Colon (tissue), 2 donors: ENCODE measurements at regions not wholly inside any gene's neighbourhood (a gene's known extent, or its start where the extent isn't known, plus 50 kb on each side); places are given as distances from the start of the nearest gene placed in this dataset.

ENCODE experiments used
- FAIRE-seq: peaks from 2 replicates; lab custom pipeline; 2012; peaks lifted over from hg19 to GRCh38; lab: Jason Lieb, UNC
- donor health status: control.
- donor health status: control.

- FAIRE-seq, result no peak
These were observed 941.5 kb upstream of the EEF2KMT start for GRCh38 chr16:6038941-6039645.

GRCh38 chr16:6035161-6035560 is 937.6 kb upstream of the EEF2KMT start:
- FAIRE-seq, result no peak

GRCh38 chr16:6034511-6034910 is 936.9 kb upstream of the EEF2KMT start:
- no peak for FAIRE-seq

- no peak for FAIRE-seq
These were observed 934.8 kb upstream of the EEF2KMT start for GRCh38 chr16:6032438-6032837.

GRCh38 chr16:6031567-6031966 is 934.0 kb upstream of the EEF2KMT start:
- no peak for FAIRE-seq

- FAIRE-seq, result no peak
These were observed 933.5 kb upstream of the EEF2KMT start for GRCh38 chr16:6031102-6031501.

GRCh38 chr16:6027733-6028132 is 930.1 kb upstream of the EEF2KMT start:
- FAIRE-seq, result no peak

GRCh38 chr16:6023449-6023848 is 925.9 kb upstream of the EEF2KMT start:
- FAIRE-seq, result no peak

GRCh38 chr16:6021276-6021943 is 923.8 kb upstream of the EEF2KMT start:
- no peak for FAIRE-seq

GRCh38 chr16:6020162-6020985 is 922.8 kb upstream of the EEF2KMT start:
- FAIRE-seq, result no peak

GRCh38 chr16:6019490-6019991 is 921.9 kb upstream of the EEF2KMT start:
- FAIRE-seq, result no peak

GRCh38 chr16:6018848-6019489 is 921.4 kb upstream of the EEF2KMT start:
- FAIRE-seq, result no peak

GRCh38 chr16:6016530-6017184 is 919.1 kb upstream of the EEF2KMT start:
- FAIRE-seq, result no peak

GRCh38 chr16:6012716-6013115 is 915.1 kb upstream of the EEF2KMT start:
- FAIRE-seq, result no peak

GRCh38 chr16:6009151-6009550 is 911.6 kb upstream of the EEF2KMT start:
- FAIRE-seq, result no peak

- FAIRE-seq, result no peak
These were observed 911.1 kb upstream of the EEF2KMT start for GRCh38 chr16:6008670-6009069.

GRCh38 chr16:5993356-5993755 is 895.8 kb upstream of the EEF2KMT start:
- no peak for FAIRE-seq

- no peak for FAIRE-seq
These were observed 885.4 kb upstream of the EEF2KMT start for GRCh38 chr16:5982979-5983378.

- FAIRE-seq, result no peak
These were observed 882.4 kb upstream of the EEF2KMT start for GRCh38 chr16:5979905-5980550.

GRCh38 chr16:5977329-5977728 is 879.7 kb upstream of the EEF2KMT start:
- FAIRE-seq, result no peak

GRCh38 chr16:5972747-5973146 is 875.2 kb upstream of the EEF2KMT start:
- no peak for FAIRE-seq
